ENCODE measurements at regions not wholly inside any gene's neighbourhood (a gene's known extent, or its start where the extent isn't known, plus 50 kb on each side); places are given as distances from the start of the nearest gene placed in this dataset.

DNA sequence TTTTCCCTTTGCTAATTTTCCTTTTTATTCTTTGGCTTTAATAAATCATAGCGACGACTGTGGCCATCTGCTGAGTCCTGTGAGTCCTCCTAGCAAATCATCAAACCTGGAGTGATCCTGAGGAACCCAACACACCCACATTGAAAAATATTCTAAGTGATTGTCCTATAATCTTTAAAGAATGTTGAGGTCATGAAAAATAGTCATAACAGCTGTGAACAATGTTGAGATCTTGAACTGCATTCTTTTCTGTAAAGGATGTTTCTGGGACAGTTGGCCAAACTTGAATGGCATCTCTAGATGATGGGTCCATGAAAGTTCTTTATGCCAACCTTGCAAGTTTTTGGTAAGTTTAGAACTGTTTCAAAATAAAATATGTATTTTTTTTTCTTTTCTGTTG is 53.2 kb upstream of the ADAM23 start:
- TF ChIP-seq, protein P1, sequence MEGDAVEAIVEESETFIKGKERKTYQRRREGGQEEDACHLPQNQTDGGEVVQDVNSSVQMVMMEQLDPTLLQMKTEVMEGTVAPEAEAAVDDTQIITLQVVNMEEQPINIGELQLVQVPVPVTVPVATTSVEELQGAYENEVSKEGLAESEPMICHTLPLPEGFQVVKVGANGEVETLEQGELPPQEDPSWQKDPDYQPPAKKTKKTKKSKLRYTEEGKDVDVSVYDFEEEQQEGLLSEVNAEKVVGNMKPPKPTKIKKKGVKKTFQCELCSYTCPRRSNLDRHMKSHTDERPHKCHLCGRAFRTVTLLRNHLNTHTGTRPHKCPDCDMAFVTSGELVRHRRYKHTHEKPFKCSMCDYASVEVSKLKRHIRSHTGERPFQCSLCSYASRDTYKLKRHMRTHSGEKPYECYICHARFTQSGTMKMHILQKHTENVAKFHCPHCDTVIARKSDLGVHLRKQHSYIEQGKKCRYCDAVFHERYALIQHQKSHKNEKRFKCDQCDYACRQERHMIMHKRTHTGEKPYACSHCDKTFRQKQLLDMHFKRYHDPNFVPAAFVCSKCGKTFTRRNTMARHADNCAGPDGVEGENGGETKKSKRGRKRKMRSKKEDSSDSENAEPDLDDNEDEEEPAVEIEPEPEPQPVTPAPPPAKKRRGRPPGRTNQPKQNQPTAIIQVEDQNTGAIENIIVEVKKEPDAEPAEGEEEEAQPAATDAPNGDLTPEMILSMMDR (IDR thresholded peaks at IDR 0.05) = no peak
- TF ChIP-seq POLR2A (IDR thresholded peaks at IDR 0.05) = no peak
